Kidney epithelial cell (primary cell): ENCODE measurements at regions not wholly inside any gene's neighbourhood (a gene's known extent, or its start where the extent isn't known, plus 50 kb on each side); places are given as distances from the start of the nearest gene placed in this dataset.
"Not testable (repeated sequence)": the region's sequence is repeated elsewhere in the genome, so short reads cannot be mapped to it uniquely, and the experiment has no call there.

ENCODE experiments used
- DNase-seq: peaks from one replicate; pipeline ENCODE4 v3.0.0-alpha.2; 2010; ENCODE audit warnings: low read depth
- H3K27me3 ChIP-seq: 2 replicates; pipeline ENCODE4 v1.6.0; 2011; ENCODE audit warnings: low read length; ENCODE audit not compliant: control insufficient read depth, insufficient read depth
- H3K36me3 ChIP-seq: 2 replicates; pipeline ENCODE4 v1.5.1; 2011; ENCODE audit warnings: low read length; ENCODE audit not compliant: control insufficient read depth, insufficient read depth
- H3K4me3 ChIP-seq: 2 replicates; pipeline ENCODE4 v1.5.1; 2011; ENCODE audit warnings: low read depth, mild to moderate bottlenecking, control low read depth, low read length
- TF ChIP-seq, protein P1 (sequence below): IDR thresholded peaks from 2 replicates; pipeline ENCODE4 v1.5.1; 2011; ENCODE audit warnings: mild to moderate bottlenecking, moderate library complexity, low read length, control low read depth, inconsistent platforms; ENCODE audit not compliant: insufficient read depth, poor library complexity, severe bottlenecking

DNA sequence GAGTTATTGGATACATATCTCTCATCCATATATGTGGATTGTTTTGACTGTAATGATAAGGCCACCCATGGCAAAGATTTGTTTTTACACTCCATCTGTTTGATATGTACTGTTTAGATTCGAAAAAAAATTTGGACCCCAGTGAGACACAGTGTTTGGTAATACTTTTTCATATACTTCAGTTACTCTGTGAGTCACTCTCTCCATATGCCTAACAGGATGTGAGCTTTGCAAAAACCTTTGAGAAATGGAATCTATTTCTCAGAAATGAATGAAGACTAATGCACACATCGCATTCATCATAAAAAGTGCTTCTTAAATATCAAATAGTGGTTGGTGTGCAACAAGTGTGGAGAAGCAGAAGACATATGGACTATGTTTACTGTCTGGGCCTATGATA is 781.5 kb downstream of the SLC6A15 start:
- TF ChIP-seq, protein P1, sequence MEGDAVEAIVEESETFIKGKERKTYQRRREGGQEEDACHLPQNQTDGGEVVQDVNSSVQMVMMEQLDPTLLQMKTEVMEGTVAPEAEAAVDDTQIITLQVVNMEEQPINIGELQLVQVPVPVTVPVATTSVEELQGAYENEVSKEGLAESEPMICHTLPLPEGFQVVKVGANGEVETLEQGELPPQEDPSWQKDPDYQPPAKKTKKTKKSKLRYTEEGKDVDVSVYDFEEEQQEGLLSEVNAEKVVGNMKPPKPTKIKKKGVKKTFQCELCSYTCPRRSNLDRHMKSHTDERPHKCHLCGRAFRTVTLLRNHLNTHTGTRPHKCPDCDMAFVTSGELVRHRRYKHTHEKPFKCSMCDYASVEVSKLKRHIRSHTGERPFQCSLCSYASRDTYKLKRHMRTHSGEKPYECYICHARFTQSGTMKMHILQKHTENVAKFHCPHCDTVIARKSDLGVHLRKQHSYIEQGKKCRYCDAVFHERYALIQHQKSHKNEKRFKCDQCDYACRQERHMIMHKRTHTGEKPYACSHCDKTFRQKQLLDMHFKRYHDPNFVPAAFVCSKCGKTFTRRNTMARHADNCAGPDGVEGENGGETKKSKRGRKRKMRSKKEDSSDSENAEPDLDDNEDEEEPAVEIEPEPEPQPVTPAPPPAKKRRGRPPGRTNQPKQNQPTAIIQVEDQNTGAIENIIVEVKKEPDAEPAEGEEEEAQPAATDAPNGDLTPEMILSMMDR, result no peak
- no peak for DNase-seq
- Histone ChIP-seq H3K36me3 (no peaks in the 10 kb centered on the region), H3K27me3 (no peaks in the 10 kb centered on the region), H3K4me3 (no peak overlapping the region)

DNA sequence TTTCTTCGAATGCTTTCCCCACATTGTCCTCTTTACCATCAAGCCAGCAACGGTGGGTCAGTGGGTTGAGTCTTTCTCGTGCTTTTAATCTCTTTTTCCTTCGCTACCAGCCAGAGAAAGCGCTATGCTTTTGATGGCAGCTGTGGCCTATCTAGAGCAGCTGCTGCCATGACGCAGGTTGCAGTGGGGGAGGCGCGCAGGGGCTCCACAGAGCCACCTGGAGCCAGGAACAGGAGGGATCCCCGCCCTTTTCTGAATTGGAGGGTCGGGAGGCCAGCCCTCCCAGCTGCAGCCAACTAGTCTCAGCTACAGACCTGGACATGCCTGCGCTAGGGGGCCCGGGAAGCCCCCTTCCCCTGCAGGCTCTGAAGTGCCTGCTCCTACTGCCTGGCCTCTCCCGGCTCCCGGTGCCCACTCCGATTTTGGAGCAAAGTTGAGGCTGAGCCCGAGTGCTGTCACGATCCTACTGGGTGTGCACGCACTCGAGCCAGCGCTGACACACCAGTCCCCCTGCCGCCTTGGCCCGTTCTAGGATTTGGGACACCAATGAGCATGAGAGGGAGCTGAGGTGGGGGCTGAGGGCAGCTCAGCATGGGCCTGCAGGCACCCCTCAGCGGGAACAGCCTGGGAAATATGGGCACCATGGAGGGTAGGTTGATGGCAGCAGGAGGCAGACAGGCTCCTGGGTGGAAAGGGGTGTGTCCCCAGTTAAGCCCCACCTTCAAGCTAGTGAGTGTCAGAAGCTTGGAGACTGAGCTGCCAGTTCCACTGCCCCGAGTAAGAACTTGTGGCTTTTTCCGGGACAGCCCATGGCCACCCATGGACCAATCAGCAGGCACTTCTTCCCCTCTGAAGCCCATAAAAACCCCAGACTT is 784.2 kb downstream of the SLC6A15 start:
- no peak for DNase-seq
- H3K4me3 ChIP-seq, result no peak overlapping the region
- no peaks in the 10 kb centered on the region for H3K27me3 ChIP-seq
- TF ChIP-seq, protein P1, result no peak
- no peaks in the 10 kb centered on the region for H3K36me3 ChIP-seq

DNA sequence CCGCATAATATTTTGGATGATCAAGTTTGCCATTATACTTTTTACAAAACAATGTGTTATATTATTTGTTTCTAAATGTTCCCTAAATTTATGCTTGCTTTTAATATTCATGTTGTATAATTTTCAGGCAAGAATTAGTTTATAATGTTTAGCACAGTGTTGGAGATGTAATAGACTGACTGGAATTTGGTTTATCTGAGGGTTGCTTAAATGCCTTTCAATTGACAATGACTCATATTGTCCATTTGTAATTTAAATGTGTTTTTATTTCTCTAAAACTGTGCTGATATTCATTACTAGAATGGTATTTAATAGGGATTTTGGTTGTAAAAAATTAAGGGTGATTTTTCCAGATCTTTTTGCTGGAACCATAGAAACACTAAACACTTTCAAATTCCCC is 788.4 kb downstream of the SLC6A15 start:
- H3K4me3 ChIP-seq, result no peak overlapping the region
- DNase-seq, result no peak
- no peaks in the 10 kb centered on the region for H3K27me3 ChIP-seq
- H3K36me3 ChIP-seq, result no peaks in the 10 kb centered on the region
- TF ChIP-seq, protein P1, result no peak

DNA sequence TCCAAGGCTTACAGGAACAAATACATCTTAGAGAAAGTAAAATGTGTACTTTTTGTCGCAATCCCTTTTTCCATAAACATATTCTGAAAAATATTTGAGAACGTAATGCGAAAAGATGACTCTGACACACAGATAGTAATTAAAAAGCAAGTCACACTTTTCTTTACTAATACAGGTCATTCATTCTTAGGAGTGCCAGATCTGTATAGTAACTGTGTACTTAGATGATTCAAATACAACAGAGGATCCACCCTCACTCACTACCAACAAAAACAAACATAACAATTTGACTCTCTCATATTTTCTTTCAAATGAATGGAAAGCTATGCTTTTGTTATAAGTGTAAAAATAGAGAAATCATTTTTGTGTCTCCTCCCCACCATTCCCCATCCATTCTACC is 795.4 kb downstream of the SLC6A15 start:
- TF ChIP-seq, protein P1, result no peak
- no peaks in the 10 kb centered on the region for H3K36me3 ChIP-seq
- no peak overlapping the region for H3K4me3 ChIP-seq
- no peak for DNase-seq
- H3K27me3 ChIP-seq, result no peaks in the 10 kb centered on the region

DNA sequence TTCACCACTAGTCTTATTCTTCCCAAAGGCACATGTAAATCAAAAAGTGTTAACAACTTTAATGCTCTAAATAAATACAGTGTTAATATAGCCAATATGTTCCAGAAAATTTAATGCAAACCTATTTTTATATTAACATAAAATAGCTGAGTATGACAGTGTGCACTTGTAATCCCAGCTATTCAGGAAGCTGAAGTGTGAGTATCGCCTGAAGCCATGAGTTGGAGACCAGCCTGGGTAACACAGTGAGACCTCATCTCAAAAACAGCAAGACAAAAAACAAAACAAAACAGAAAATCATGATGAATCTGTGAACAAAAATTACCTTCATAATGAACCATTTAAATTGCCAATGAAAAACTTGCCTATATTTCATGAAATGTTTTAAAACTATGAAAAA is 798.9 kb downstream of the SLC6A15 start:
- Histone ChIP-seq H3K36me3 (no peaks in the 10 kb centered on the region), H3K27me3 (no peaks in the 10 kb centered on the region), H3K4me3 (no peak overlapping the region)
- TF ChIP-seq, protein P1, result no peak
- no peak for DNase-seq

DNA sequence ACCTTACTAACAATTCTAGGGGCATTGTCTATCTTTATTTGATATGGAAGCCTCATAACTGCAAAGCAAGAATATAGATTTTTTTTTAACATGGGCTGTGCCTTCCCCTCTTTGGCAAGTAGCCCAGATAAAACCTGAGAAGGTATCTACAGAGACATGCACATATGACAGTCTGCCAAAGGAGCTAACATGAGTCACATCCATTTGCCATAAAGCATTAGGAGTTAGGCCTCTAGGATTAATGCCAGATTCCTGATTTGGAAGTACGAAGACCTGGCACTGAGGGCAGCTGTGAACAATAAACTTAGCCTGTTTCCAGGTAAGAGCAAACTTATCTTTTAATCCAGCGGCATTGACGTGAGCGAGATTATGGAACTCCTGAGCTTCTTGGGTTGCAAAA is 808.7 kb downstream of the SLC6A15 start:
- DNase-seq, H3K4me3 ChIP-seq, H3K36me3 ChIP-seq: not testable (repeated sequence)

DNA sequence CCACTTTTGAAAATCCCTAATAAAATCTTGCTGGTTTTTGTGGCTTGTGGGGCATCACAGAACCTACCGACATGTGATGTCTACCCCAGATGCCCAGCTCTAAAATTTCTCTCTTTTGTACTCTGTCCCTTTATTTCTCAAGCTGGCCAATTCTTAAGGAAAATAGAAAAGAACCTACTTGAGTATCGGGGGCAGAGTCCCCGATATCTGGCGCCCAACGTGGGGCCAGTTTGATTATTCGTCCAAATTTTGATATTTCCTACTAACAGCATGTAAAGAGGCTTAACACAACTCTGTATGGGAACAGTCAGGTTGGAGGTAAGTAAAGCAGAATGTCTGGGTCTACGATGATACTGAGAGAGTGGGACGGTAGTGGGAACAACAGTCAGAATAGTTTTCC is 810.6 kb downstream of the SLC6A15 start:
- not testable (repeated sequence) for H3K36me3 ChIP-seq, DNase-seq, H3K27me3 ChIP-seq, H3K4me3 ChIP-seq

More for the DNA sequence above, 808.7 kb downstream of the SLC6A15 start:
- not testable (repeated sequence) for H3K27me3 ChIP-seq

DNA sequence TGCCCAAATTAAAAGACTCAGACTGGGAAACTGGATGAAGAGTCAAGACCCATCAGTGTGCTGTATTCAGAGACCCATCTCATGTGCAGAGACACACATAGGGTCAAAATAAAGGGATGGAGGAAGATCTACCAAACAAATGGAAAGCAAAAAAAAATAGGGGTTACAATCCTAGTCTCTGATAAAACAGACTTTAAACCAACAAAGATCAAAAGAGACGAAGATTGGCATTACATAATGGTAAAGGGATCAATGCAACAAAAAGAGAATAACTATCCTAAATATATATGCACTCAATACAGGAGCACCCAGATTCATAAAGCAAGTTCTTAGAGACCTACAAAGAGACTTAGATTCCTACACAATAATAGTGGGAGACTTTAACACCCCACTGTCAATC is 813.0 kb downstream of the SLC6A15 start:
- H3K4me3 ChIP-seq, H3K27me3 ChIP-seq, H3K36me3 ChIP-seq, DNase-seq: not testable (repeated sequence)
